DMS53 (cell line): ENCODE measurements at regions not wholly inside any gene's neighbourhood (a gene's known extent, or its start where the extent isn't known, plus 50 kb on each side); places are given as distances from the start of the nearest gene placed in this dataset.

Experiments
- DNase-seq: peaks from one replicate; lab custom pipeline; 2025; lab: John Stamatoyannopoulos, UW

GRCh38 chr6:14934844-14935243, 311.0 kb upstream of the JARID2 start:
- DNase-seq, result no peak

GRCh38 chr6:14936861-14937260, 309.0 kb upstream of the JARID2 start:
- DNase-seq, result no peak

- DNase-seq, result no peak
Observed at GRCh38 chr6:14943116-14943515, 302.8 kb upstream of the JARID2 start.

- DNase-seq, result no peak
Observed at GRCh38 chr6:14944593-14944992, 301.3 kb upstream of the JARID2 start.

GRCh38 chr6:14945461-14946185, 300.2 kb upstream of the JARID2 start:
- DNase-seq, result no peak

GRCh38 chr6:14946753-14947152, 299.1 kb upstream of the JARID2 start:
- DNase-seq, result no peak

GRCh38 chr6:14948586-14949245, 297.2 kb upstream of the JARID2 start:
- DNase-seq, result no peak

- DNase-seq, result no peak
Observed at GRCh38 chr6:14950103-14950969, 295.5 kb upstream of the JARID2 start.

GRCh38 chr6:14950970-14951276, 294.9 kb upstream of the JARID2 start:
- DNase-seq, result no peak

GRCh38 chr6:14951704-14952103, 294.2 kb upstream of the JARID2 start:
- no peak for DNase-seq

- no peak for DNase-seq
Observed at GRCh38 chr6:14953836-14954235, 292.0 kb upstream of the JARID2 start.

- DNase-seq, result no peak
Observed at GRCh38 chr6:14957355-14958059, 288.4 kb upstream of the JARID2 start.

GRCh38 chr6:14959324-14959885, 286.5 kb upstream of the JARID2 start:
- DNase-seq, result no peak

GRCh38 chr6:14964556-14965270, 281.2 kb upstream of the JARID2 start:
- peak; percentile 66 for DNase-seq

GRCh38 chr6:14965424-14966075, 280.3 kb upstream of the JARID2 start:
- DNase-seq, result no peak

GRCh38 chr6:14966096-14966905, 279.6 kb upstream of the JARID2 start:
- no peak for DNase-seq

- no peak for DNase-seq
Observed at GRCh38 chr6:14966906-14967711, 278.8 kb upstream of the JARID2 start.

GRCh38 chr6:14968056-14968637, 277.7 kb upstream of the JARID2 start:
- DNase-seq, result peak; percentile 14

- no peak for DNase-seq
Observed at GRCh38 chr6:14969126-14969525, 276.7 kb upstream of the JARID2 start.
